GM18499 (cell line): ENCODE measurements at regions not wholly inside any gene's neighbourhood (a gene's known extent, or its start where the extent isn't known, plus 50 kb on each side); places are given as distances from the start of the nearest gene placed in this dataset.
"Not testable (repeated sequence)": the region's sequence is repeated elsewhere in the genome, so short reads cannot be mapped to it uniquely, and the experiment has no call there.

Experiments
- ATAC-seq: cut with Tn5 transposase; IDR thresholded peaks from one replicate; pipeline ENCODE4 v1.9.1; 2021; ENCODE audit warnings: moderate number of reproducible peaks; ENCODE audit not compliant: insufficient read depth, unreplicated experiment

GRCh38 chr10:106309376-106309775 is 855.1 kb downstream of the SORCS1 start:
- ATAC-seq: no peak

DNA sequence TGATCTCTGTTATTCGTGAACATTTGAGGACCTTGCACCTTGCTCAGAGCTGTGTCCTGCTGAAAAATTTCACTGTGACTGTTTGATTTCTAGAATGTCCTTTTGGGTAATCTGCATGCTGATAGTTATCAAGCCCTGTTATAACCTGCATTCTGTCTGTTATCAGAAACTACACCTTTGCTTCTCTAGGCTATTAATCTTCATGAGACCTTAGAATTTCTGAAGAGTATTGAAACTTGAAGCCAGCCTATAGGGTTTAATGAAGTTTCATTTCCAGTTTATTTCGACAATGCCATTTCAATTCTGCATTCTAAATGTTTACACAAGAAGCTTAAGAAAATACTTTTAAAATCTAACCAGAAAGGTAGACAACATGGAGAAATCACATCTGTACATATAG is 856.2 kb downstream of the SORCS1 start:
- no peak for ATAC-seq

DNA sequence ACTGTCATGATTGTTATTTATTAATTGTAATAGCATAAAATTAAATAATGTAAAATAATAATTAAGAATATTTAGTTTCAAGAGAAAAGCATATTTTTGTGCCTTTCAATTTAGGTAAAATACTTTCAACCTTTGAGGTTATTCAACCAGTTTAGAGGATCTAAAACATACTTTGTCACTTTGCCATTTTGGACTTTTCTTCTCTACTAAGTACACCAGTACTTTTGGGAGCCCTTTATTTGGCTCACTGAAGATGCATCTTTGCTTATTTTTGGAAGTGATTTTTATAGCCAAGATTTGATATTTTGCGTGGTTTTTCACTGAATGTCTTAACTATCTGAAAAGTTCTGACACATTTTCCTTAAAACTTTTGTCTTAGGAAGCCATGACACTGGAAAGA is 860.5 kb downstream of the SORCS1 start:
- ATAC-seq: no peak

- ATAC-seq: no peak
Observed at GRCh38 chr10:106302961-106303360, 861.5 kb downstream of the SORCS1 start.

GRCh38 chr10:106301146-106301545 is 863.4 kb downstream of the SORCS1 start:
- no peak for ATAC-seq

DNA sequence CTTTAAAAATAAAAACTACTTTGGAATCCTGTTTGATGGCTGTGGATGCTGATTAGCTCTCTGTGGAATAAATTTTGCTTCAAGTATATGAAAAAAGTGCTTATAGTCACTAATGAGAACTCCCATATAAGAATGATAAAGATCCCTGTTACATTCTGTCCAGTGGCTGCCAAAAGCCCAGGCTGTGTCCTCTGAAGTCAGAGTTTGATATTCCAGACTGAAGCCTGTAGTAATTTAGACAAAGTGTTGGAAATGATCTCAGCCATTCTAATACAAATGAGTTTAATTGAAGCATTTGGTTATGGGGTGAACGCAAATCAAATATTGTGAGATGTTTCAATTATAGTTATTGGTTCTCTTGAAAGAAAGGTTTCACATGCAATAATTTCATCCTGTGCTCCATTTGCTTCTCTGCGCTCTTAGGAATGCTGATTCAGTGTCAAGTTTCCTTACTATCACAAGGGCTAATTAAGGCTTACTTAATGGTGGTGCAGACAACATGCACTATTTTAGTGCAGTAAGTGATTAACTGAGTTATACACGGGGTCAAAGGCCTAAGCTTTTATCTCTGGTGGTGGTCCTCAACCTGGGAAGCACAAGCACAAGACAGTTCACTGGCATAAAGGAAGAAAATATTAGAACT is 867.6 kb downstream of the SORCS1 start:
- no peak for ATAC-seq

GRCh38 chr10:106284802-106285587 is 879.5 kb downstream of the SORCS1 start:
- ATAC-seq: no peak

- no peak for ATAC-seq
Observed at GRCh38 chr10:106280896-106281460, 883.5 kb downstream of the SORCS1 start.

DNA sequence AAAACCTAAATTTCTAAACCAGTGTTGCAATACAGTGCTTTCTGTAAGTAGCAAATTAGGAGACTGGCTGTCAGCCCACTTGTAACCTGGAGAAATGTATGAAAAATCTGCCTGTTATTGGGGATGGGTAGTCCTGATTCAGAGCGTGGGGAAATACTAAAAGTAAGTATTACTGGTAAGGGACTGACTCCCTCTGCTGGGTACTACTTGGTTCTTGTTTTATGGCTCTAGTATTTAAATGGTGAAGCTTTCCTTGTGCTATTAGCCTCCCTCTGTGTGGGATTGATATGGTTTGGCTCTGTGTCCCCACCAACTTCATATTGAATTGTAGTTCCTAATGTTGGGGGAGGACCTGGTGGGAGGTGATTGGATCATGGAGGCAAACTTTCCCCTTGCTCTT is 886.1 kb downstream of the SORCS1 start:
- no peak for ATAC-seq

DNA sequence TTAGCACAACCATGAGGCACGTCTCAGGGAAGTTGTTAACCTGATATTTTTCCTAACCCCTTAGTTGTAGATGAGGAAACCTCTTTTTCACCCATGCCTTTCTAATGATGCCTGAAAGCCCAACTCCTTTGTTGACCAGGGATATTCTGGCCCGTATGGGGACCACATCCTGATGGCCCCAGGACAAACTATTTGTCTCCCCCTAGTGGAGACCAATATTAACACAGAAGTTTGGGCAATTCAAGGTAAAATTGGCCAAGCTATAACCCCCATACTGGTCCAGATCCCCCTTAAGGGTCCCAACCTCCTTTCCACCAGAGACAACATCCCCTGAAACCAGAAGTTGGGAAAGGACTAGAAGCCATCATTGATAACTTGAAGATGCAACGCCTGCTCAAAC is 893.3 kb downstream of the SORCS1 start:
- no peak for ATAC-seq

- ATAC-seq: no peak
Observed at GRCh38 chr10:106268000-106268399, 896.5 kb downstream of the SORCS1 start.

- no peak for ATAC-seq
Observed at GRCh38 chr10:106267591-106267990, 896.9 kb downstream of the SORCS1 start.

- not testable (repeated sequence) for ATAC-seq
Observed at GRCh38 chr10:106257432-106257831, 907.1 kb downstream of the SORCS1 start.

DNA sequence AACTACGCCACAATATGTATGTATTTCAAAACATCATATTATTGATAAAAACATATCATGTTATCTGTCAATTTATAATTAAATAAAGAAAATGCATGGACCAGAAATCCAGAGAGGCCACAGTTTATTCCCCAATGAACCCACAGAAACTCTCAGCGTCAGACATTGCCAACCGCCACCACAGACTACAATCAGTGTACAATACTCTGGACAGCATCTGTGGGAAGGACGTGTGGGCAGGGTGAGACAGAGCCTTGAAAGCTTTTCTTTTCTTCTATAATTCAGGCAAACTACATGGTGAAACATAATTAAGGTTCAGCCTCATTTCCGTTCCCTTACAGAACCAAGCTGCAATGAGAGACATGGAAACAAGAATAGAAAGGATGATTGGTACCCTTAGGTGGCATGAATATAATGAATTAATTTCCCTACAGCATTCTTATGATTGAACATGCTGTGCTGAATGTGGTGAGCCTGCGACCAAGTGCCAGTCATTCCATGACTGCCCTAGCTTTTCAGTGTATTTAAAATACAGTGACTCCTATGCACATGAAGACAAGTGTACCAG is 909.3 kb downstream of the SORCS1 start:
- ATAC-seq: no peak

GRCh38 chr10:106254071-106254470 is 910.4 kb downstream of the SORCS1 start:
- ATAC-seq: no peak

GRCh38 chr10:106252541-106252940 is 912.0 kb downstream of the SORCS1 start:
- ATAC-seq: no peak

DNA sequence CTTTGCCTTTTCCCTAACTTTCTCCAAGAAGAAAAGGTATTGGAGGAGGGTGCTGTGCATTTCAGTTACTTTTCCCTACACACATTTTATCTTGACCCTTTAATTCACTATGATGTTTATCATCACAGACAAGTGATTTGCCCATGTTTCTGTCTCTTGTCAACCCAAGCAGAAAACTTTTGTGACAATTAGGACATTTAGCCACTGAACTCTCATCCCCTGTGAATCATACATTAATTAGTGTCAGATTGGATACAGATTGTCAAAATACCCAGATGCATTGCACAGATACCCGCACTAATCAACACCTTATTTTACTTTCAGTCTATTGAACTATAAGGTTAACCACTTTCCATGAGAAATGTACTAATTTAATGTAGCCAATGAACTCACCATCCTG is 912.9 kb downstream of the SORCS1 start:
- no peak for ATAC-seq

DNA sequence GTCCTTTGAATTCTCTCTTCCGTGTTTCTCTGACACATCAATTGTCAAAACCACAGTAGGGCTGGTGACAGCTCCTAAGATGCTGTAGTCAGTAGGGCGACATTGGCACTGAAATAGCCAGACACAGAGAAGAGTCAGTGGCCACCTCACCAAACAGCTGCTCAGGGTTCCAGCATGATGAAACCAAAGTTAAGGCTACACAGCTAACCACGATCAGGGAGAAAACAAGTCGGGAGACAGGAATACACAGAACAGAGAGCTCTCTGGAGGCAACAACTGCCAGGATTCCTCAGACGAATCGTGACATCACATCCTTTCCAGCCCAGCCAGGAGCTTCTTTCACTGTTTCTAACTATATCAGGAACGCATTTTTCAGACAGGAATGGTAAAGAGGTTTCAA is 922.2 kb downstream of the SORCS1 start:
- no peak for ATAC-seq

DNA sequence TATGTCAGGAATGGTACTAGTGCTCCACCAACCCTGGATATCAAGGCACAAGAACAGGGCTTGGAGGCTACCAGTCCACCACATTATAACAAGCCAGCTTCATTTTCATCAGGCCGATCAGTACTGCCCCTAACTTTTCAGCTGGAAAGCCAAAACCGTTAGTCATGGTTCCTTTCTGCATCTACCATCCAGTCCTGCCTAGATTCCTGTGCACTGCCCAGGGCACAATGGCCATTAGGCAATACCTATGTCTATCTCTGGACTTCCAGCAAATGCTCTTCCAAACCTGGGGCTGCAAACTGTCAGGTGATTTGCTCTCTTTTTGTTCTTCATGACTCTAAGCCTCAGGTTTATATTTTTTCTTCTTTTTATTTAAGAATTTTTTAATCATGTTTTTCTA is 937.7 kb downstream of the SORCS1 start:
- no peak for ATAC-seq

GRCh38 chr10:106226142-106226541 is 938.4 kb downstream of the SORCS1 start:
- ATAC-seq: no peak

DNA sequence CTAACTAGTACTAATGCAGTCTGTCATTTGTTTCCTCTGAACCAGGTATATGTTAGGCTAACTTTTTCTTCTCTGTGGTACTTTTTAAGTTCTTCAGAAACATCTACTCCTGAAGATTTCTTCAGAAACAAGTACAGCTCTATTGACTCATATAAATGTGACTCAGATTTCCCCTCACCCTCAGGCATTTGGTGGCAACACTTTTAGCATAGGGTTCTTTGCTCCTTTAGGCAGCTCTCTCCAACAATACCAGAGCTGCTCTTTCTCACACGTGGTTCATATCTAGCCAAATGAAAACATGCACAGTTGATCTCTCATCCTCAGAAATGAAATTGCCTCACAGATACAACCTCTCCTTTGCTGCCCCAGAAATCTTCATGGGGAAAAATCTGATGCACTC is 939.8 kb downstream of the SORCS1 start:
- ATAC-seq: no peak
